ENCODE measurements at regions not wholly inside any gene's neighbourhood (a gene's known extent, or its start where the extent isn't known, plus 50 kb on each side); places are given as distances from the start of the nearest gene placed in this dataset.

DNA sequence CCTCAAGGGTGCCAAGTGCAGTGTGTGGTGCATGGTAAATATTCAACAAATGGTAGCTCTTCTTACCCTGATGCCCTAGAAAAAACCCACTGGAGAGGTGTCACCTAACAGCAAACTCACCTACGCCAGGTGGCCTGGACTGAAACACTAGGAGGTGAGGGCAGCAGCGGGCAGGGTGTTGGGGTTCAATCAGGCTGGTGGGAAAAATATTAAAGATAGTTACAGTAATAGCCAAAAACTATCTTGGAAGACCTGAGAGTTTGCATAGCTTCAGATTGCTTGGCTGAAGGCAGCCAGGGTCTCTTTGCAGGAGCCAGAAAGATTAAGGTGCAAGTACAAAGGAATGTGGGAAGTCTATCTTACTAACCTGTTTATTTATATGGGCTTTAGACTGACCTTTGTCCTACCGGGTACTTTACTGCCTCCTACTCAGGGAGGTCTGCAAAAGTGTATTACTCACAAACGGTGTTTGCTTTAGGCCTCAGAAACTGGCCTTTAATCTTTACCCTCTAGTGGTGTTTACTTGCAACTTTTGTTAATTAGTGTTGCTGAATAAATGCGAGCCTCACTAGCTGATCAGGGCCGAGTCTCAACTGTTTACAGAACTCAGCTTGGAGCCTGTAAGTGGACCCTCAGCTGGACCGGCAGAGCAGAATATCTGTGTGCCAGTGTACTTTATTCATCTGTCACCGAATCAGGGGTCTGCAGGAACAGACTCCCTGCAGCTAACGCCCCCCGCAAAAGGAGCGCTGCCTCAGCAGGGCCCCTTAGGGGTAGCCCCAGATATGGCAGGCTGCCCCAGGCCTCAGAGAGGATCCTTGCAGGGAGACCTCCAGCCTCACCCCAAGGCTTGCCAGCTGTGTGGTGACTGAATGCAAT is 63.9 kb downstream of the SYF2 start:
- H3K27ac Mint-ChIP-seq: peak overlapping the region; percentile 90
- no peaks in the 10 kb centered on the region for H3K27me3 Mint-ChIP-seq (ENCODE audit: insufficient read depth)
- TF ChIP-seq, protein P1, sequence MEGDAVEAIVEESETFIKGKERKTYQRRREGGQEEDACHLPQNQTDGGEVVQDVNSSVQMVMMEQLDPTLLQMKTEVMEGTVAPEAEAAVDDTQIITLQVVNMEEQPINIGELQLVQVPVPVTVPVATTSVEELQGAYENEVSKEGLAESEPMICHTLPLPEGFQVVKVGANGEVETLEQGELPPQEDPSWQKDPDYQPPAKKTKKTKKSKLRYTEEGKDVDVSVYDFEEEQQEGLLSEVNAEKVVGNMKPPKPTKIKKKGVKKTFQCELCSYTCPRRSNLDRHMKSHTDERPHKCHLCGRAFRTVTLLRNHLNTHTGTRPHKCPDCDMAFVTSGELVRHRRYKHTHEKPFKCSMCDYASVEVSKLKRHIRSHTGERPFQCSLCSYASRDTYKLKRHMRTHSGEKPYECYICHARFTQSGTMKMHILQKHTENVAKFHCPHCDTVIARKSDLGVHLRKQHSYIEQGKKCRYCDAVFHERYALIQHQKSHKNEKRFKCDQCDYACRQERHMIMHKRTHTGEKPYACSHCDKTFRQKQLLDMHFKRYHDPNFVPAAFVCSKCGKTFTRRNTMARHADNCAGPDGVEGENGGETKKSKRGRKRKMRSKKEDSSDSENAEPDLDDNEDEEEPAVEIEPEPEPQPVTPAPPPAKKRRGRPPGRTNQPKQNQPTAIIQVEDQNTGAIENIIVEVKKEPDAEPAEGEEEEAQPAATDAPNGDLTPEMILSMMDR (conservative IDR thresholded peaks at IDR 0.05): peak; percentile 78
- Histone ChIP-seq H3K9ac (ENCODE audit: extremely low read depth, low read length, poor library complexity, severe bottlenecking) (no peak overlapping the region), H3K27ac (ENCODE audit: low read depth, low read length) (peak overlapping the region; percentile 61), H3K36me3 (ENCODE audit: control insufficient read depth, insufficient read depth, low read length) (no peaks in the 10 kb centered on the region), H3K9me3 (ENCODE audit: control insufficient read depth, low read length) (peaks cover 12% of the 10 kb centered on the region), H3K4me3 (ENCODE audit: low read length) (peak overlapping the region; percentile 55), H3K27me3 (ENCODE audit: control insufficient read depth, insufficient read depth, low read length, poor library complexity, severe bottlenecking) (no peaks in the 10 kb centered on the region), H3K4me1 (ENCODE audit: control insufficient read depth, insufficient read depth, low read length) (peaks cover 22% of the 10 kb centered on the region)
- peaks cover 37% of the 10 kb centered on the region for H3K4me1 Mint-ChIP-seq
- H3K36me3 Mint-ChIP-seq (ENCODE audit: low read depth): no peaks in the 10 kb centered on the region
- peak; percentile 69 for DNase-seq
- H3K9me3 Mint-ChIP-seq: peaks cover 4% of the 10 kb centered on the region
- WGBS, 2 experiments (ENCODE audit: insufficient coverage in 1 of 2, insufficient read length in 1 of 2): 50 to 64% methylated on average over 9 to 11 of the region's 11 CpGs
- peak overlapping the region; percentile 33 for H3K4me3 Mint-ChIP-seq

DNA sequence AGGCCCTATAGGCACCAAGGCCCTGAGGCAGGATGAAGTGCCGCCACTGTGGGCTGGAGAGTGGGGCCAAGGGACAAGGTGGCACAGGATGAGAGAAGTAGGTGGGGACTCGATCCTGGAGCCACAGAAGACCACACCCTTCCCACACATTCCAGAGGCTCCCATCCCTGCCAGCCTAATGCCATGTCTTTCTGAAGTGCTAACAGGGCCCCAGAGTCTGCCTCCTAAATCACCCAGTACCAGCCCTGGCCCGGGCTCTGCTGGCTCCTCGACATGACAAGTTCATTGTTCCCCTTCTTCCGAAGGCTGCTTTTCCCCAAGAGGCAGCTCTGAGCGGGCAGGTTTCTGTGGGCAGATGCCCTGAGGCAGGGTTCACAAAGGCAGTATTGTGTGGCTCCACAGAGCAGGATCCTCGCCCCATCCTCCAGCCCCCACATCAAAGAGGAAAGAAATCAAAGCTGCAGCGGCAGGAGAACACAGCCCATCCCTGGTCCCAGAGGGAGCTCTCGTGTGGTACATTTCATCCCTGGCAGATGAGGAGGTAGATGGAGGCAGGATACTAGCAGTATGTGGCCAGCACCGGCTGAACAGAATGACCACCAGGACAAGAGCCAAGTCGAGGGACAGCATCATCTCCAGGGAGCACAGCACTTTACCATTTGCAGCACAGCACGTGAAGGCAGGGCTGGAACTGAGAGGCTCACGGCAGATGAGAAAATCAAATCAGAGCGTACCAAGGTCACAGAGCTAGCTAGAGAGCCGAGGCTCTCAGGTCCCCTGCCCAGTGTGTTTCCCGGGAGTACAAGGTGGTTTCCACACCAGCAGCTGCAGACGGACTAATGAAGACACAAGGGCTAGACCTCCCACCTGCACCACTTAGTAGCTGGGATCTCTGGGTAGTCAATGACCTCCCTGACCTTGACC is 64.8 kb downstream of the SYF2 start:
- H3K27ac Mint-ChIP-seq: peak overlapping the region; percentile 90
- TF ChIP-seq, protein P1 (conservative IDR thresholded peaks at IDR 0.05): no peak
- peaks cover 4% of the 10 kb centered on the region for H3K9me3 Mint-ChIP-seq
- H3K9ac ChIP-seq (ENCODE audit: extremely low read depth, low read length, poor library complexity, severe bottlenecking): no peak overlapping the region
- no peaks in the 10 kb centered on the region for H3K36me3 Mint-ChIP-seq (ENCODE audit: low read depth)
- peaks cover 34% of the 10 kb centered on the region for H3K4me1 Mint-ChIP-seq
- 69 to 77% methylated on average over 12 to 17 of the region's 17 CpGs for WGBS, 2 experiments (ENCODE audit: insufficient coverage in 1 of 2, insufficient read length in 1 of 2)
- no peaks in the 10 kb centered on the region for H3K27me3 ChIP-seq (ENCODE audit: control insufficient read depth, insufficient read depth, low read length, poor library complexity, severe bottlenecking)
- H3K9me3 ChIP-seq (ENCODE audit: control insufficient read depth, low read length): peaks cover 17% of the 10 kb centered on the region
- peaks cover 22% of the 10 kb centered on the region for H3K4me1 ChIP-seq (ENCODE audit: control insufficient read depth, insufficient read depth, low read length)
- H3K27me3 Mint-ChIP-seq (ENCODE audit: insufficient read depth): no peaks in the 10 kb centered on the region
- H3K27ac ChIP-seq (ENCODE audit: low read depth, low read length): peak overlapping the region; percentile 61
- H3K4me3 Mint-ChIP-seq: peak overlapping the region; percentile 33
- no peaks in the 10 kb centered on the region for H3K36me3 ChIP-seq (ENCODE audit: control insufficient read depth, insufficient read depth, low read length)
- no peak for DNase-seq
- peak overlapping the region; percentile 12 for H3K4me3 ChIP-seq (ENCODE audit: low read length)

DNA sequence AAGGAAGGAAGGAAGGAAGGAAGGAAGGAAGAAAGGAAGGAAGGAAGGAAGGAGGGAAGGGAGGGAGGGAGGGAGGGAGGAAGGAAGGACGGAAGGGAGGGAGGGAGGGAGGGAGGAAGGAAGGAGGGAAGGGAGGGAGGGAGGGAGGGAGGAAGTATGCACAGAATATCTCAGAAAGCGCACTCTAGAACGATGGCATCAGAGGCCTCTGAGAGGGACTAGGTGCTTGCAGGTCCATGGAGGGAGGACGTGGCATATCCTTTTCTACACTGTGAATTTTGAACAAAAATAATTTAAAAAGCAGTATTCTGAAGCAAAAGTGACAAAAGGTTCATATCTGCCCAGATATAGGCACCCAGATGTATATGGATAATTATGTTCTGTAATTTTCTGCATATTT is 65.5 kb downstream of the SYF2 start:
- no peak overlapping the region for H3K4me3 ChIP-seq (ENCODE audit: low read length)
- TF ChIP-seq, protein P1 (conservative IDR thresholded peaks at IDR 0.05): no peak
- peaks cover 4% of the 10 kb centered on the region for H3K9me3 Mint-ChIP-seq
- peak overlapping the region; percentile 44 for H3K27ac ChIP-seq (ENCODE audit: low read depth, low read length)
- H3K9ac ChIP-seq (ENCODE audit: extremely low read depth, low read length, poor library complexity, severe bottlenecking): no peak overlapping the region
- H3K27me3 ChIP-seq (ENCODE audit: control insufficient read depth, insufficient read depth, low read length, poor library complexity, severe bottlenecking): no peaks in the 10 kb centered on the region
- H3K9me3 ChIP-seq (ENCODE audit: control insufficient read depth, low read length): peaks cover 17% of the 10 kb centered on the region
- peaks cover 31% of the 10 kb centered on the region for H3K4me1 Mint-ChIP-seq
- peaks cover 2% of the 10 kb centered on the region for H3K27me3 Mint-ChIP-seq (ENCODE audit: insufficient read depth)
- no peak overlapping the region for H3K4me3 Mint-ChIP-seq
- H3K36me3 Mint-ChIP-seq (ENCODE audit: low read depth): no peaks in the 10 kb centered on the region
- no peak overlapping the region for H3K27ac Mint-ChIP-seq
- no peak for DNase-seq
- H3K36me3 ChIP-seq (ENCODE audit: control insufficient read depth, insufficient read depth, low read length): no peaks in the 10 kb centered on the region
- peaks cover 22% of the 10 kb centered on the region for H3K4me1 ChIP-seq (ENCODE audit: control insufficient read depth, insufficient read depth, low read length)
- 90 to 94% methylated on average over 3 of the region's 4 CpGs for WGBS, 2 experiments (ENCODE audit: insufficient coverage in 1 of 2, insufficient read length in 1 of 2)
